A172 (cell line): ENCODE measurements at regions not wholly inside any gene's neighbourhood (a gene's known extent, or its start where the extent isn't known, plus 50 kb on each side); places are given as distances from the start of the nearest gene placed in this dataset.
"Not testable (repeated sequence)": the region's sequence is repeated elsewhere in the genome, so short reads cannot be mapped to it uniquely, and the experiment has no call there.

Experiments used
- DNase-seq: peaks from one replicate; pipeline ENCODE4 v3.0.0-alpha.2; 2015; ENCODE audit warnings: low spot score

- no peak for DNase-seq
Observed at GRCh38 chrX:77003530-77003929, 443.7 kb upstream of the FGF16 start.

GRCh38 chrX:77003956-77004355 lies 443.2 kb upstream of the FGF16 start:
- DNase-seq: no peak

GRCh38 chrX:77009691-77010090 lies 437.5 kb upstream of the FGF16 start:
- no peak for DNase-seq

- no peak for DNase-seq
Observed at GRCh38 chrX:77014377-77015372, 432.5 kb upstream of the FGF16 start.

- no peak for DNase-seq
Observed at GRCh38 chrX:77017093-77017492, 430.1 kb upstream of the FGF16 start.

GRCh38 chrX:77046180-77046810 lies 400.9 kb upstream of the FGF16 start:
- not testable (repeated sequence) for DNase-seq

- DNase-seq: no peak
Observed at GRCh38 chrX:77060572-77060971, 386.6 kb upstream of the FGF16 start.

- no peak for DNase-seq
Observed at GRCh38 chrX:77061022-77061421, 386.2 kb upstream of the FGF16 start.

- no peak for DNase-seq
Observed at GRCh38 chrX:77061545-77061944, 385.6 kb upstream of the FGF16 start.

GRCh38 chrX:77065896-77066295 lies 381.3 kb upstream of the FGF16 start:
- no peak for DNase-seq

GRCh38 chrX:77070202-77070918 lies 376.8 kb upstream of the FGF16 start:
- no peak for DNase-seq

GRCh38 chrX:77076896-77077295 lies 370.3 kb upstream of the FGF16 start:
- no peak for DNase-seq

GRCh38 chrX:77081237-77081636 lies 366.0 kb upstream of the FGF16 start:
- not testable (repeated sequence) for DNase-seq

GRCh38 chrX:77085372-77085771 lies 361.8 kb upstream of the FGF16 start:
- no peak for DNase-seq

- no peak for DNase-seq
Observed at GRCh38 chrX:77087529-77088169, 359.5 kb upstream of the FGF16 start.

- no peak for DNase-seq
Observed at GRCh38 chrX:77088233-77088632, 359.0 kb upstream of the FGF16 start.

GRCh38 chrX:77114501-77114900 lies 332.7 kb upstream of the FGF16 start:
- no peak for DNase-seq

- DNase-seq: no peak
Observed at GRCh38 chrX:77118686-77119085, 328.5 kb upstream of the FGF16 start.

- no peak for DNase-seq
Observed at GRCh38 chrX:77119706-77120105, 327.5 kb upstream of the FGF16 start.

- not testable (repeated sequence) for DNase-seq
Observed at GRCh38 chrX:77123917-77124316, 323.3 kb upstream of the FGF16 start.

GRCh38 chrX:77127571-77127970 lies 319.6 kb upstream of the FGF16 start:
- not testable (repeated sequence) for DNase-seq

GRCh38 chrX:77143907-77144306 lies 303.3 kb upstream of the FGF16 start:
- DNase-seq: no peak
